Tibial artery (tissue), 4 donors: ENCODE measurements at regions not wholly inside any gene's neighbourhood (a gene's known extent, or its start where the extent isn't known, plus 50 kb on each side); places are given as distances from the start of the nearest gene placed in this dataset.

ENCODE experiments used
- DNase-seq, 2 donors: peaks; one replicate each; pipeline ENCODE4 v3.0.0-alpha.2; 2019
- H3K27ac ChIP-seq, 2 donors: fragments of 200-600 bp; sonication (generic) in 1 of 2; 1 replicate in 1 of 2; 2 replicates in 1 of 2; pipeline ENCODE4 v1.5.1; 2018 to 2019; ENCODE audit warnings: mild to moderate bottlenecking in 1 of 2
- H3K27me3 ChIP-seq, 2 donors: fragments of 200-600 bp; sonication (generic) in 1 of 2; one replicate each; pipeline versions ENCODE4 v1.5.1 to v1.6.0; 2016 to 2019
- H3K36me3 ChIP-seq, 3 donors: fragments of 200-600 bp; sonication (generic) in 2 of 3; one replicate each; pipeline ENCODE4 v1.5.1; 2016 to 2019; ENCODE audit warnings: mild to moderate bottlenecking in 2 of 3
- H3K4me1 ChIP-seq, 4 donors: fragments of 200-600 bp; sonication (generic) in 2 of 4; 1 replicate in 3 of 4; 2 replicates in 1 of 4; pipeline ENCODE4 v1.5.1; 2016 to 2019
- H3K4me3 ChIP-seq, 2 donors: fragments of 200-600 bp; sonication (generic) in 1 of 2; 1 replicate in 1 of 2; 2 replicates in 1 of 2; pipeline ENCODE4 v1.5.1; 2018 to 2019; ENCODE audit warnings: mild to moderate bottlenecking in 2 of 2
- H3K9me3 ChIP-seq, 3 donors: fragments of 200-600 bp; sonication (generic) in 1 of 3; one replicate each; pipeline ENCODE4 v1.5.1; 2016 to 2019
- intact Hi-C: fragments of 100-400 bp; cut with DNase I; formaldehyde crosslinking; loops from one replicate; pipeline ENCODE4 v1.15.0; 2023; ENCODE audit warnings: low total_unique reads
- TF ChIP-seq, protein P1 (sequence below), 2 experiments: fragments of 200-600 bp in 1 of 2; fragments of 450-650 bp in 1 of 2; IDR thresholded peaks; one replicate each; pipeline ENCODE4 v1.5.1; 2017 to 2019; ENCODE audit warnings: antibody characterized with exemption in 2 of 2, mild to moderate bottlenecking in 1 of 2, moderate library complexity in 1 of 2

DNA sequence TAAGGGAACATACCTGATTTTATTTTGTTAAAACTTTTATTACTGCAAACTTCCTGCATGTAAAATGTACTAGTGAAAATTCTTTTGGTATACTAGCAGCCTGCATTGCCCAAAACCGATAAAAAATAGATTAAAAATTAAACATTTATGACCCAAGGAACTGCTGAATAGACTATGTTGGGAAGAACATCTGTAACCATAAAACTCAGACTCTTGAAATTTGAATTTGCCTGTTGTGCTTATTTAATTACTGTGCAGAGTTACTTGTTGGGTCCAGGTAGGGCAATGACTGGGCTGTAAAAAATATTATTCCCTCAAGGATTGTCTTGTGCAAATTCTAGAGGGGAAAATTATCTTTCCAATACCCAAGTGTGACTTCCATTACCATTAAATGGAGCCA is 193.5 kb upstream of the PITRM1 start:
- H3K4me1 ChIP-seq = no peaks in the 10 kb centered on the region
- H3K4me3 ChIP-seq = no peak overlapping the region
- no peaks in the 10 kb centered on the region for H3K36me3 ChIP-seq
- H3K9me3 ChIP-seq = peaks cover 0 to 7% (median 4%) of the 10 kb centered on the region in 3 donors
- no peak overlapping the region for H3K27ac ChIP-seq
- no peak for DNase-seq
- TF ChIP-seq, protein P1, sequence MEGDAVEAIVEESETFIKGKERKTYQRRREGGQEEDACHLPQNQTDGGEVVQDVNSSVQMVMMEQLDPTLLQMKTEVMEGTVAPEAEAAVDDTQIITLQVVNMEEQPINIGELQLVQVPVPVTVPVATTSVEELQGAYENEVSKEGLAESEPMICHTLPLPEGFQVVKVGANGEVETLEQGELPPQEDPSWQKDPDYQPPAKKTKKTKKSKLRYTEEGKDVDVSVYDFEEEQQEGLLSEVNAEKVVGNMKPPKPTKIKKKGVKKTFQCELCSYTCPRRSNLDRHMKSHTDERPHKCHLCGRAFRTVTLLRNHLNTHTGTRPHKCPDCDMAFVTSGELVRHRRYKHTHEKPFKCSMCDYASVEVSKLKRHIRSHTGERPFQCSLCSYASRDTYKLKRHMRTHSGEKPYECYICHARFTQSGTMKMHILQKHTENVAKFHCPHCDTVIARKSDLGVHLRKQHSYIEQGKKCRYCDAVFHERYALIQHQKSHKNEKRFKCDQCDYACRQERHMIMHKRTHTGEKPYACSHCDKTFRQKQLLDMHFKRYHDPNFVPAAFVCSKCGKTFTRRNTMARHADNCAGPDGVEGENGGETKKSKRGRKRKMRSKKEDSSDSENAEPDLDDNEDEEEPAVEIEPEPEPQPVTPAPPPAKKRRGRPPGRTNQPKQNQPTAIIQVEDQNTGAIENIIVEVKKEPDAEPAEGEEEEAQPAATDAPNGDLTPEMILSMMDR (IDR thresholded peaks at IDR 0.05) = no peak
- intact Hi-C loops = no loop called here
- no peaks in the 10 kb centered on the region for H3K27me3 ChIP-seq

DNA sequence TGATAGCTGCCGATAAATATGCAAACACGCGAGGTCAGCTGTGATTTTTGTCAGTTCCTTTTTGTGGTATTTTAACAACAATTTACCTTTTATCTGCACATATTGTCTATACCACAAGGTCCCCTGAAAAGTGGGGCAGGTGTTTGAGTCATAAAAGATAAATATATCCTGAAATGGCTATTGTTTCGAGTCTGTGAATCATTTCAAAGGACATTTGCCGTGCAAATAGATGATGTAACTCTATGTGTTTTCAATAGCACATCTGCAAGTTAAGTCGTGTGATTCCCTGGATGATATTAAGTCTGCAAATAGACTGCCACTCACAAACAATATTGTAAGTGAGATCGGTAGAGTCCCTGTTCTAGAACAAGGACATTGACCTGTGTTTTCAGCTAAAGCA is 193.0 kb upstream of the PITRM1 start:
- intact Hi-C loops = no loop called here
- Histone ChIP-seq H3K27me3 (no peaks in the 10 kb centered on the region), H3K27ac (no peak overlapping the region), H3K4me1 (no peaks in the 10 kb centered on the region), H3K9me3 (peaks cover 0 to 7% (median 4%) of the 10 kb centered on the region in 3 donors), H3K36me3 (no peaks in the 10 kb centered on the region), H3K4me3 (no peak overlapping the region)
- TF ChIP-seq, protein P1 (IDR thresholded peaks at IDR 0.05) = no peak
- no peak for DNase-seq

DNA sequence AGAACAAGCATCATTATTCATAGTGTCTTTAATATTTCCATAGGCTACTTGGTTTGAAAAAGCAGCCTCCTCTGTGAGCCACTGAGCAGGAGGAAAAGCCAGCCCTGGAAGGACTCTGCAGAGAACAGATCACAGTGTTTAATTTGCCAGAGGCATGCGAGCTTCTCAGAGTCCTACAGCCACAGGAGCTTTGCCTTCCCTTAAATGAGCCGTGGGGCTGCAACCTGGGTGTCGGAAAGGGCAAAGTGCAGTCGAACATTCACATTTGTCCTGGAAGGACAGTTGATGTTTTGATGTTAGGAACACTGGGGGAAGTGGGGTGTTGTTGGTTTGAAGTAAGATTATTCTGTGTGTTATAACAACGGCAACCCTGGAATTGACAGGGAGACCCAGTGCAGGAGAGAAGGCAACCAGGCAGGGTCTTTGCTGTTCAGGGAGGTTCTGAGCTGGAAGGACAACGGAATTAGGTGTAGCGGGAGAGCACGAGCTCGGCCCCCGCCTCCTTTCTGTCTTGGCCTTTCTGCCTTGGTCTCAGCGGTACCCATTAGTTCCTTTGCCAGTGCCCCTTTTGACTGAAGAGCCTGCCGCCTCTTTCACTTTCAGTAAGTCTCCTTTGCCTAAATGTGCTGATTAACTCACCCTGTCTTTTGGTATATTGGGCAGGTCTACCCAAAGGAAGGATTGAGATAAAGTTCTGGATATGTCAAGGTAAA is 192.3 kb upstream of the PITRM1 start:
- TF ChIP-seq, protein P1 (IDR thresholded peaks at IDR 0.05) = no peak
- H3K27ac ChIP-seq = no peak overlapping the region
- no peak for DNase-seq
- H3K36me3 ChIP-seq = no peaks in the 10 kb centered on the region
- H3K4me3 ChIP-seq = no peak overlapping the region
- peaks cover 0 to 7% (median 4%) of the 10 kb centered on the region in 3 donors for H3K9me3 ChIP-seq
- no peaks in the 10 kb centered on the region for H3K27me3 ChIP-seq
- no peaks in the 10 kb centered on the region for H3K4me1 ChIP-seq
- intact Hi-C loops = no loop called here

DNA sequence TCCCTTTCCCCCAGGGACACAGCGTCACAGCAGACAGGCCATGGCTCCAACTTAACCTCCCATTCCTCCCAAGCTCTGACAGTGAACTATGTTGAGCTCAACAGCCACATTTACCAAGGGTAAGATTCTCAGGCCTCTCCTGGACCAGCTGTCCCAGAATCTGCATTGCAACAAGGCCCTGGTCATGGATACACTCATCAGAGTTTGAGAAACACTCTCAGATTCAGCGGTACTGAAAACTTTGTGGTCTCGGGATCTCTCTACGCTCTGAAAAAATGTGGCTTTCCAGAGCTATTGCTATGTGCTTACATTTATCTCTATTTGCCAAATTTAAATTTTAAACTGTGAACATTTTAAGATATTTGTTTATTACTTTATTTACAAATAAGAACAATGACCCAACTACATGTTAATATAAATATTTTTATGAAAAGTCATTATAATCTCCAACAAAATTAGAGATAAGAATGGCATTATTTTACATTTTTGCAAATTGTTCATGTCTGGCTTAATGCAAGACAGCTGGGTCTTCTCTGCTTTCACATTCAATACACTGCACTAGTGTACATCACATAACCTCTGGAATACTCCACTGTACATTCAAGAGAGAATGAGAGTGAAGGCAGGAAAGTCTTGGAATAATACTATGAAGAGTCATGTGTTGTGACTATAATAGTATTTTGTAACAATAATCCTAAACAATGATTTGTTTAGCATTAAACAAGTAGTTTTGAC is 190.9 kb upstream of the PITRM1 start:
- peaks cover 0 to 7% (median 4%) of the 10 kb centered on the region in 3 donors for H3K9me3 ChIP-seq
- H3K27ac ChIP-seq = no peak overlapping the region
- H3K4me3 ChIP-seq = no peak overlapping the region
- H3K36me3 ChIP-seq = no peaks in the 10 kb centered on the region
- H3K27me3 ChIP-seq = no peaks in the 10 kb centered on the region
- DNase-seq = no peak
- H3K4me1 ChIP-seq = no peaks in the 10 kb centered on the region
- intact Hi-C loops = no loop called here
- TF ChIP-seq, protein P1 (IDR thresholded peaks at IDR 0.05) = no peak

DNA sequence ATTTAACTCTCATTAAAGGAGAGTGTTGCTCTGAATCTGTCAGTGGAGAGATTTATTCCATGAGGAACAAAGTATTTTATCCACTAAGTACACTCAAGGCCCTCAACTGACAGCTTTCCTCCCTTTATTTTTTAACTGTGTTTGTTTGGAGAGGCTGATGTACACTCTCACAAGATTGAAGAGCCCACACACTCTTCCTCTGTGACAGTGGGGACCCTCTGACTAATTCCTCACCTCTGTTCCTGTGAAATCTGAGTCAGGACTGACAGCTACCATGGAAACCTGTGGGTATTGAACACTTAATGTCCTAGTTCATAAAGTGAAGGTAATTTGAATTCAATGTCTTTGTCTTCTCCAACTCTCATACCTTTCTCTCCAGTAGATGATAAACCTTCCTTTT is 189.8 kb upstream of the PITRM1 start:
- peaks cover 0 to 7% (median 4%) of the 10 kb centered on the region in 3 donors for H3K9me3 ChIP-seq
- TF ChIP-seq, protein P1 (IDR thresholded peaks at IDR 0.05) = no peak
- no peaks in the 10 kb centered on the region for H3K36me3 ChIP-seq
- DNase-seq = no peak
- no peaks in the 10 kb centered on the region for H3K27me3 ChIP-seq
- H3K4me1 ChIP-seq = no peaks in the 10 kb centered on the region
- H3K27ac ChIP-seq = no peak overlapping the region
- intact Hi-C loops = no loop called here
- no peak overlapping the region for H3K4me3 ChIP-seq
